DND-41 (cell line): ENCODE measurements at regions not wholly inside any gene's neighbourhood (a gene's known extent, or its start where the extent isn't known, plus 50 kb on each side); places are given as distances from the start of the nearest gene placed in this dataset.

Experiments
- ATAC-seq: fragments of 200-7000 bp; cut with Tn5 transposase; 3 replicates; pipeline ENCODE4 v1.9.1; 2021; ENCODE audit warnings: low read depth; ENCODE audit not compliant: insufficient read depth
- DNase-seq: peaks from one replicate; pipeline ENCODE4 v3.0.0-alpha.2; 2020
- H2AFZ ChIP-seq: 2 replicates; pipeline ENCODE4 v1.6.0; 2012; ENCODE audit warnings: low read depth, low read length
- H3K27ac ChIP-seq: 2 replicates; pipeline ENCODE4 v1.5.1; 2012; ENCODE audit warnings: low read length, inconsistent platforms
- H3K27me3 ChIP-seq: fragments of 200-600 bp; sonication (generic); 2 replicates; pipeline ENCODE4 v1.6.0; 2012; ENCODE audit warnings: low read length, mild to moderate bottlenecking, inconsistent platforms; ENCODE audit not compliant: insufficient read depth, poor library complexity
- H3K36me3 ChIP-seq: 2 replicates; pipeline ENCODE4 v1.5.1; 2012; ENCODE audit warnings: low read length, inconsistent platforms; ENCODE audit not compliant: insufficient read depth
- H3K4me1 ChIP-seq: 2 replicates; pipeline ENCODE4 v1.5.1; 2012; ENCODE audit warnings: mild to moderate bottlenecking, low read length; ENCODE audit not compliant: insufficient read depth
- H3K4me2 ChIP-seq: 2 replicates; pipeline ENCODE4 v1.6.0; 2012; ENCODE audit warnings: mild to moderate bottlenecking, moderate library complexity, low read length, inconsistent platforms; ENCODE audit not compliant: insufficient read depth
- H3K4me3 ChIP-seq, 2 experiments: fragments of 200-600 bp in 1 of 2; shearing (Covaris generic) in 1 of 2; 2 replicates each; pipeline ENCODE4 v1.5.1; 2012 to 2016; ENCODE audit warnings: inconsistent platforms in 2 of 2, low read length in 2 of 2, mild to moderate bottlenecking in 2 of 2, low read depth in 1 of 2, moderate library complexity in 1 of 2
- H3K79me2 ChIP-seq: 2 replicates; pipeline ENCODE4 v1.6.0; 2012; ENCODE audit warnings: low read length, inconsistent platforms; ENCODE audit not compliant: insufficient read depth
- H3K9ac ChIP-seq: 2 replicates; pipeline ENCODE4 v1.6.0; 2012; ENCODE audit warnings: low read depth, mild to moderate bottlenecking, inconsistent platforms, low read length, moderate library complexity
- H3K9me3 ChIP-seq: 2 replicates; pipeline ENCODE4 v1.5.1; 2012; ENCODE audit warnings: low read length, moderate library complexity, mild to moderate bottlenecking, inconsistent platforms; ENCODE audit not compliant: insufficient read depth, severe bottlenecking
- H4K20me1 ChIP-seq: 2 replicates; pipeline ENCODE4 v1.6.0; 2012; ENCODE audit warnings: low read length; ENCODE audit not compliant: insufficient read depth
- EZH2 ChIP-seq: IDR thresholded peaks from 3 replicates; pipeline ENCODE4 v1.6.1; 2012; ENCODE audit warnings: borderline replicate concordance, low read depth, mild to moderate bottlenecking, moderate library complexity, low read length, inconsistent platforms; ENCODE audit not compliant: severe bottlenecking
- TF ChIP-seq, protein P1 (sequence below): IDR thresholded peaks from 2 replicates; pipeline ENCODE4 v1.5.1; 2012; ENCODE audit warnings: borderline replicate concordance, low read length, moderate library complexity, mild to moderate bottlenecking; ENCODE audit not compliant: poor library complexity, severe bottlenecking; ENCODE audit errors: extremely low read depth

DNA sequence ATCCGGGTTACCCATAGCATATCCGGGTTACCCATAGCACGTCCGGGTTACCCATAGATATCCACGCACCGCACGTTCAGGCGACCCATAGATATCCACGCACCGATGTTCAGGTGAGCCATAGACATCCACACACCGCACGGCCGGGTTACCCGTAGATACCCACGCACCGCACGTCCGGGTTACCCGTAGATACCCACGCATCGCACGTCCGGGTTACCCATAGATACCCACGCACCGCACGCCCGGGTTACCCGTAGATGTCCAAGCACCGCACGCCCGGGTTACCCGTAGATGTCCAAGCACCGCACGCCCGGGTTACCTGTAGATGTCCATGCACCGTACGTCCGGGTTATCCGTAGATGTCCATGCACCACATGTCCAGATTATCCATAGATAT lies 60.3 kb upstream of the SYT1 start:
- no peak overlapping the region for H3K27ac ChIP-seq
- H2AFZ ChIP-seq: no peak overlapping the region
- H3K4me2 ChIP-seq: no peak overlapping the region
- no peaks in the 10 kb centered on the region for H3K36me3 ChIP-seq
- no peaks in the 10 kb centered on the region for H3K79me2 ChIP-seq
- no peak for TF ChIP-seq EZH2
- TF ChIP-seq, protein P1, sequence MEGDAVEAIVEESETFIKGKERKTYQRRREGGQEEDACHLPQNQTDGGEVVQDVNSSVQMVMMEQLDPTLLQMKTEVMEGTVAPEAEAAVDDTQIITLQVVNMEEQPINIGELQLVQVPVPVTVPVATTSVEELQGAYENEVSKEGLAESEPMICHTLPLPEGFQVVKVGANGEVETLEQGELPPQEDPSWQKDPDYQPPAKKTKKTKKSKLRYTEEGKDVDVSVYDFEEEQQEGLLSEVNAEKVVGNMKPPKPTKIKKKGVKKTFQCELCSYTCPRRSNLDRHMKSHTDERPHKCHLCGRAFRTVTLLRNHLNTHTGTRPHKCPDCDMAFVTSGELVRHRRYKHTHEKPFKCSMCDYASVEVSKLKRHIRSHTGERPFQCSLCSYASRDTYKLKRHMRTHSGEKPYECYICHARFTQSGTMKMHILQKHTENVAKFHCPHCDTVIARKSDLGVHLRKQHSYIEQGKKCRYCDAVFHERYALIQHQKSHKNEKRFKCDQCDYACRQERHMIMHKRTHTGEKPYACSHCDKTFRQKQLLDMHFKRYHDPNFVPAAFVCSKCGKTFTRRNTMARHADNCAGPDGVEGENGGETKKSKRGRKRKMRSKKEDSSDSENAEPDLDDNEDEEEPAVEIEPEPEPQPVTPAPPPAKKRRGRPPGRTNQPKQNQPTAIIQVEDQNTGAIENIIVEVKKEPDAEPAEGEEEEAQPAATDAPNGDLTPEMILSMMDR: no peak
- H3K9me3 ChIP-seq: no peaks in the 10 kb centered on the region
- H3K4me3 ChIP-seq: no peak overlapping the region
- no peaks in the 10 kb centered on the region for H4K20me1 ChIP-seq
- H3K4me1 ChIP-seq: no peaks in the 10 kb centered on the region
- no peaks in the 10 kb centered on the region for H3K27me3 ChIP-seq
- H3K9ac ChIP-seq: no peak overlapping the region
- no peak for DNase-seq
- no peak for ATAC-seq
